NCI-H82 treated with DMSO at 0.1 percent for 48 hours (cell line): ENCODE measurements at regions not wholly inside any gene's neighbourhood (a gene's known extent, or its start where the extent isn't known, plus 50 kb on each side); places are given as distances from the start of the nearest gene placed in this dataset.

ENCODE experiments used
- DNase-seq: peaks from one replicate; lab custom pipeline; 2025; ENCODE audit not compliant: unreplicated experiment; lab: John Stamatoyannopoulos, UW

DNA sequence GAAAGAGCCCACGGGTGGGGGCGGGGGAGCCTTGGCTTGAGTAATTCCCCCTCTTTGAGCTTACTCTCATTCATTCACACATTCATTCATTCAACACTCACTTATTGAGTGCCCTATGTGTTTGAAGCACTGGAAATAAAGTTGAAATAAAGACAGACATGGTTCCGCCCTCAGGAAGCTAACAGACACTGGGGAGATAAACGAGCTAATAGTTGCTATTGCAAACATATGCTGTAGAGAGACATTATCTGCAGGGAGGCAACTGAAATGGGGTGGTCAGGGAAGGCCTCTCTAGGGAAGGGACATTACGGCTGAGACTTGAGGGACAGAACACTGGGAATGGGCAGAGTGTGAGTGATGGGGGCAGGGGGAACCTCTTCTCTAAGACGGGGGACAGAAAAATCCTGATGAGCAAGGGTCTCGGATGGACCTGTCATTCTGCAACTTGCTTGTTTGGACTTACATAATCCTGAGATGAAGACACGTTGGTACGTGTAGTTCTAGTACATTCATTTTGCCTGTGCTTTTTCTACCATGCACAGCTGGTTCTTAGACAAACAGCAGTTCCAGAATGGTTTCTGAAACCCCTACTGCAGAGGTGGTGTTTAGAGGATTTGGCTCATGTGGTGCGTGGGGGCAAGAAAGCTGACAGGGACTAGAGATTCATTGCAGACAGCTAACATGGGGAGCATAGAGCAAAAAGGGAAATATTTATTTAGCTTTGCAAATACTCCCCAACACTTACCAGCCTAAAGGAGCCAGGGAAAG lies 71.1 kb upstream of the BLCAP start:
- peak; percentile 50 for DNase-seq

- peak; percentile 96 for DNase-seq
Observed at GRCh38 chr20:37598100-37598543, 70.4 kb upstream of the BLCAP start.

DNA sequence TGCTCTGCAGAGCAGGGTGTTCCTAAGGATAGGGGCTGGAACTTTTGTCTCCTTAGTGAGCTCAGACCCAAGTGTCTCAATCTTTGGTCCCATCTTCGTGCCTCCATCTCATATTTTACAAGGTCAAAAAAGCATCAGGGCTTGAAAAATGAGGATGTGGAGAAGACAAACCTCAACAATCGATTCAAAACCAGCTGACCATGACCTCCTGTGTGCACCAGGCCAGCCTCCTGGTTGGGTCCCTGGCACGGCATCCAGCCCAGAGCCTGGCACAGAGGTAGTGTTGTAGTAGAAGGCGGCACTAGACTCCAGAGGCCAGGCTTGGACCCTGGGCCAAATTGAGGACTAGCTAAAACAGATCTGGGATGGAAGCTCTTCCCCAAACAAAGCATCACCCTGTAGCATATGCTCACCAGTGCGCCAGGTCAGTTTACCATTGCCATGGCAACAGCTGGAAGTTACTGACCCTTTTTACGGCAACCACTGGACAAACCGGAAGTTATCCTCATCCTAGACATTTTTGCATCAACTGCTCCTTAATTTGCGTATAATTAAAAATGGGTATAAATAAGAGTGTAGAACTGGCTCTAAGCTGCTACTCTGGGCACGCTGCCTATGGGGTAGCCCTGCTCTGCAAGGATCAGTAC lies 69.3 kb upstream of the BLCAP start:
- no peak for DNase-seq

- no peak for DNase-seq
Observed at GRCh38 chr20:37596168-37596567, 68.5 kb upstream of the BLCAP start.

DNA sequence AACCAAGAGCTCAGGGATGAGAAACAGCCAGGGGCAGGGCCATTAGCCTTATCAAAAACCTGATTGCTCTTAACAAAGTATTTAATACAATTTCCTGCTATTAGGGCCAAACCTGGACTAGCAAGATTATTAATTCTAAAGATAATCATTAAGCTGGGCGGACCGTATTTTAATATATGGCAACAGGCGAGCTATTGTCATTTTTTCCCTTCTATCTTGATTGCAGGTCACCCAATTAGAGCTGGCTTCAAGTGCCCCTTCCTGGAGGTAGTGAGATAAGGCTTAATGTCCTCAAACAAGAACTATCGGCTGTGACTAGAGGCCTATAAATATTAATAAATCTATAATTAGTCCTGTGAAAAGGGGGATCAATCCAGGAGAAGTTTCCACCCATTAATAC lies 66.0 kb upstream of the BLCAP start:
- no peak for DNase-seq

- no peak for DNase-seq
Observed at GRCh38 chr20:37590938-37591490, 63.3 kb upstream of the BLCAP start.

DNA sequence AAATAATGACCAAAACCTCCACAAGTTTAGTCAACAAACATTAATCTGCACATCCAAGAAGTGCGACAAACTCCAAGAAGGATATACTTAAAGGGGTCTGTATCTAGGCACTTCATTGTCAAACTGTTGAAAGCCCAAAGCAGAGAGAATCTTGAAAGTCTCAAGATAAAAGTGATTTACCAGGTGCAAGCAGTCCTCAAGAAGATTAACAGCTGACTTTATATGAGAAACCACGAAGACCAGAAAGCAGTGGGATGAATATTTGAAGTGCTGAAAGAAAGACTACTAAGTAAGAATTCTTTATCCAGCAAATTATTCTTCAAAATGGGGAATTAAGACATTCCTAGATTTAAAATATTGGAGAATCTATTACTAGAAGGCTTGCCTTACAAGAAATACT lies 58.4 kb upstream of the BLCAP start:
- DNase-seq: no peak

GRCh38 chr20:37584238-37584807 lies 56.6 kb upstream of the BLCAP start:
- DNase-seq: peak; percentile 79

DNA sequence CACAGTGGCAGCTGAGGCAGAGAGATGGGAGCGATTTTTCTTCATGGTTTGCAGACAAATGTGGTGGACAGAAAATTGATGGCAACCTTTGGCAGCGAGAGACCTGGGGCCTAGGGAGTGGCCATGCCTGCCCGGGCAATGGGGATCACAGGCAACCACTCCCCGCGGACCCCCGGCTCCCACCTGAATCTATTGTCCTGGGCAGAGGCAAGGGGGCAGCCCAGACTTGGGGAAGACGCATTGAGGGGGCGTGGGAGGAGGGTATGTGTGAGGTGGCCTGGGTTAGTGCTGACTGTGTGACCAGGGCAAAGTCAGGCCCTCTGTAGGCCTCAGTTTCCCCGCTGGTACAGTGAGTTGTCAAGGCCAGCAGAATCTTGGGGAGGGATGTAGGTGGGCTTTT lies 53.6 kb upstream of the BLCAP start:
- DNase-seq: no peak

GRCh38 chr20:37580069-37580468 lies 52.4 kb upstream of the BLCAP start:
- DNase-seq: no peak

DNA sequence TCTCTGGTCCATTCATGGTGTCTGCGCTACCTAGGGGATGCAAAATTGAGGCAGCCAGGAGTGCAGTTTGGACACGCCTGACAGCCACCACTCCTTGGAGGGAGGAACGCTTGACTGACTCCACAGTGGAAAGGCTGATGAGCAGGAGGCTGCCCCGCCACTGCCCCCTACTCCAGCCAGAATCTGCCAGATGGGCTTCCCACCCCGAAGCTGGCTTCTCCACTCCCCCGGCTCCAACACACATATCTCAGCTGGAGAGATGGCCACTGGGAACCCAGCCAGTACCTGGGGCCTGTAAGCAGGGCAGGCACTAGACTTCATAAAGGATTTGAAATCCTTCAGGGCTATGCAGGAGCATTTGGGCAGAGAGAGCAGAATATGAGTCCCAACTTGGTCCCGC lies 51.4 kb upstream of the BLCAP start:
- no peak for DNase-seq

DNA sequence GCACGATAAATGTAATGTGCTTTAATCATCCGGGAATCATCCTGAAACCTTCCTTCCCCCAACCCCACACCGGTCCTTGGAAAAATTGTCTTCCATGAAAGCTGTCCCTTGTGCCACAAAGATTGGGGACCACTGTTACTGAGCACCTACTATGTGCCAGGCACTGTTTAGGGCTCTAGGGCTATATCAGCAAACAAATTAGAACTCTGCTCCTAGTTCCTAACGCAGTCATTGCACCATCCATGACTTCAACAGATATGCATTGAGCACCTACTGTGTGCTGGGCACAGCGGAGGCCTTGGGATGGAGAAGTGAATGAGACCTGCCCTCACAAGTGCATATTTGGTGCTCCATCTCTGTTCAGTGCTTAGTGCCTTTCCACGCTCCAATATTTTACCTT lies 50.3 kb upstream of the BLCAP start:
- DNase-seq: no peak
